ENCODE measurements at regions not wholly inside any gene's neighbourhood (a gene's known extent, or its start where the extent isn't known, plus 50 kb on each side); places are given as distances from the start of the nearest gene placed in this dataset.

DNA sequence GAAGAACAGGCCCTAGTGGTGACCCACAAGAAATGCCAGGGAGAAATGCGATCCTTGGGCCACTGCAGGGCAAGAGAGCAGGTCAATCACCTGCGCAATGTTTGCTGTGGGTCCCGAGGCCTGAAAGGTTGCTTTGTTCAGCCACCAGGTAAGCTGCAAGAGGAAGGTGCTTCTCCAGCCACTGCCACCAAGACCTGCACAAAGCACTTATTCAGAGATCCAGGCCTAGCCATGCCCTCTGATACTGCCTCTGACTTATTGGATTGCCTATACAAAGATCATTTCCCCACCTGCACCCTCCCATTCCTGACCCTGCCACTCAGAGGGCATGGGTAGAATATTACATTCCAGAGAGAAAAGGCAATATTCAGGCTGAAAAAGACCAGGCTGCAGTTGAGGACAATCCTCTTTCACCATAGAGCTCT lies 349.4 kb upstream of the NFIA start:
- Histone ChIP-seq H3K9me3 (no peaks in the 10 kb centered on the region), H3K27ac (no peak overlapping the region), H3K27me3 (ENCODE audit: insufficient read depth in 3 of 3, low read length in 2 of 3) (no peaks in the 10 kb centered on the region), H3K4me3 (no peak overlapping the region), H3K36me3 (ENCODE audit: insufficient read depth in 1 of 2, low read depth in 1 of 2) (no peaks in the 10 kb centered on the region), H3K4me1 (no peaks in the 10 kb centered on the region)
- TF ChIP-seq, protein P1, sequence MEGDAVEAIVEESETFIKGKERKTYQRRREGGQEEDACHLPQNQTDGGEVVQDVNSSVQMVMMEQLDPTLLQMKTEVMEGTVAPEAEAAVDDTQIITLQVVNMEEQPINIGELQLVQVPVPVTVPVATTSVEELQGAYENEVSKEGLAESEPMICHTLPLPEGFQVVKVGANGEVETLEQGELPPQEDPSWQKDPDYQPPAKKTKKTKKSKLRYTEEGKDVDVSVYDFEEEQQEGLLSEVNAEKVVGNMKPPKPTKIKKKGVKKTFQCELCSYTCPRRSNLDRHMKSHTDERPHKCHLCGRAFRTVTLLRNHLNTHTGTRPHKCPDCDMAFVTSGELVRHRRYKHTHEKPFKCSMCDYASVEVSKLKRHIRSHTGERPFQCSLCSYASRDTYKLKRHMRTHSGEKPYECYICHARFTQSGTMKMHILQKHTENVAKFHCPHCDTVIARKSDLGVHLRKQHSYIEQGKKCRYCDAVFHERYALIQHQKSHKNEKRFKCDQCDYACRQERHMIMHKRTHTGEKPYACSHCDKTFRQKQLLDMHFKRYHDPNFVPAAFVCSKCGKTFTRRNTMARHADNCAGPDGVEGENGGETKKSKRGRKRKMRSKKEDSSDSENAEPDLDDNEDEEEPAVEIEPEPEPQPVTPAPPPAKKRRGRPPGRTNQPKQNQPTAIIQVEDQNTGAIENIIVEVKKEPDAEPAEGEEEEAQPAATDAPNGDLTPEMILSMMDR (IDR thresholded peaks at IDR 0.05), result no peak
- intact Hi-C loops (cut with DNase I), result no loop called here
- WGBS, 3 donors, result 92 to 94% (median 92%) methylated on average over 3 of the region's 3 CpGs
- DNase-seq (no peak), ATAC-seq (no peak)

DNA sequence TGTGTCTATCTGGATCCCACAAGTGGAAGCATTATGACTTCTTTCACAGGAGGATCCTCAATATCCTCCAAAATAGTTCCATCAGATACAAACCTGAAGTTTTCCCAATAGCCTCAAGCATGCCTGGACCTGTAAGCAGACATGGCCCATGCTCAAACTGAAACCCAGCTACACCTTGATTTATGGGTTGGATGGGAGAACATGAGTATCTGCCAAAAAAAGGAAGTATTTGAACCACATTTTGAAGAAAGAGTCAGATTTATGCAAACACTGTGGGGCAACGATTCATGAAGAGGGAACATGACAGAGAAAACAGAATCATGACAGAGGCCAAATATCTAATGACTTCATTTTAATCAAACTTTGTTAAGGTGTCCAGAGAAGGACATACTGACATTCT lies 351.0 kb upstream of the NFIA start:
- H3K4me3 ChIP-seq, result no peak overlapping the region
- H3K4me1 ChIP-seq, result no peaks in the 10 kb centered on the region
- DNase-seq (no peak), ATAC-seq (no peak)
- WGBS, 3 donors, result 76 to 89% (median 80%) methylated on average over 1 of the region's 1 CpG
- H3K27ac ChIP-seq, result no peak overlapping the region
- TF ChIP-seq, protein P1 (IDR thresholded peaks at IDR 0.05), result no peak
- no peaks in the 10 kb centered on the region for H3K36me3 ChIP-seq (ENCODE audit: insufficient read depth in 1 of 2, low read depth in 1 of 2)
- H3K9me3 ChIP-seq, result no peaks in the 10 kb centered on the region
- H3K27me3 ChIP-seq (ENCODE audit: insufficient read depth in 3 of 3, low read length in 2 of 3), result no peaks in the 10 kb centered on the region
- intact Hi-C loops (cut with DNase I), result no loop called here

DNA sequence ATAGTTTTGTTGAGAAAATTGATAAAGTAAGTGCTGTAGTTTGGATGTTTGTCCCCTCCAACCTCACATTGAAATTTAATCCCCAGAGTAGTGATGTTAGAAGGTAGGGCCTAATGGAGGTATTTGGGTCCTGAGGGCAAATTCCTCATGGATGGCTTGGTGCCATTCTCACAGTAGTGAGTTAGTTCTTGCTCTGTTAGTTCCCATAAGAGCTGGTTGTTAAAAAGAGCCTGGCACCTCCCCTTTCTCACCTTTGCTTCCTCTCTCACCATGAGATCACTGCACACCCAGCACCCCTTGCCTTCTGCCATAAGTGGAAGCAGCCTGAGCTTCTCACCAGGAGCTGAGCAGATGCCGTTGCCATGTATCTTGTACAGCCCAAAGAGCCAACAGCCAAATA lies 354.8 kb upstream of the NFIA start:
- Histone ChIP-seq H3K9me3 (no peaks in the 10 kb centered on the region), H3K27me3 (ENCODE audit: insufficient read depth in 3 of 3, low read length in 2 of 3) (no peaks in the 10 kb centered on the region), H3K4me3 (no peak overlapping the region), H3K4me1 (no peaks in the 10 kb centered on the region), H3K27ac (no peak overlapping the region), H3K36me3 (ENCODE audit: insufficient read depth in 1 of 2, low read depth in 1 of 2) (no peaks in the 10 kb centered on the region)
- ATAC-seq (no peak), DNase-seq (no peak)
- WGBS, 3 donors, result 96 to 100% (median 100%) methylated on average over 1 of the region's 1 CpG
- intact Hi-C loops (cut with DNase I), result no loop called here
- TF ChIP-seq, protein P1 (IDR thresholded peaks at IDR 0.05), result no peak

DNA sequence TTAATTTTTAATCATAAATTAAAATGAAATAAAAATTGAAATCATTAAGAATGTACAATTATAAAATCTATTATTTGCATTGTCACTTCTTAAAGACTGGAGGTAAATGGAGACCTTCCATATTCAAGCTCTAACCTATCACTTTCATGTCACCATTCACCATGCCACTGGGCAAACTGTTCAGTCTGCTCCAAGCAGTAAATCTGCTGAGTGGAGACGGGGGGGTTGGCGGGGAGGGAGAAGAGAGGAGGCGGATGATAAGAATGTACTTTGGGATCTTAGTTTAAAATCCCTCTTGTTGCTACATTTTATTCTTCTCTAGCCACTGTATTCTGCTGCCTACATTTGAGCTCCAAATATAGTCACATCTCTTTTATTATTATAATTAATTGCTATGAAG lies 365.9 kb upstream of the NFIA start:
- DNase-seq, result no peak
- peaks cover under 1% of the 10 kb centered on the region for H3K9me3 ChIP-seq
- TF ChIP-seq, protein P1 (IDR thresholded peaks at IDR 0.05), result no peak
- H3K27ac ChIP-seq, result no peak overlapping the region
- H3K4me3 ChIP-seq, result no peak overlapping the region
- ATAC-seq, result no peak
- H3K36me3 ChIP-seq (ENCODE audit: insufficient read depth in 1 of 2, low read depth in 1 of 2), result no peaks in the 10 kb centered on the region
- no peaks in the 10 kb centered on the region for H3K27me3 ChIP-seq (ENCODE audit: insufficient read depth in 3 of 3, low read length in 2 of 3)
- intact Hi-C loops (cut with DNase I), result no loop called here
- WGBS, 3 donors, result 78 to 90% (median 78%) methylated on average over 3 of the region's 3 CpGs
- no peaks in the 10 kb centered on the region for H3K4me1 ChIP-seq

DNA sequence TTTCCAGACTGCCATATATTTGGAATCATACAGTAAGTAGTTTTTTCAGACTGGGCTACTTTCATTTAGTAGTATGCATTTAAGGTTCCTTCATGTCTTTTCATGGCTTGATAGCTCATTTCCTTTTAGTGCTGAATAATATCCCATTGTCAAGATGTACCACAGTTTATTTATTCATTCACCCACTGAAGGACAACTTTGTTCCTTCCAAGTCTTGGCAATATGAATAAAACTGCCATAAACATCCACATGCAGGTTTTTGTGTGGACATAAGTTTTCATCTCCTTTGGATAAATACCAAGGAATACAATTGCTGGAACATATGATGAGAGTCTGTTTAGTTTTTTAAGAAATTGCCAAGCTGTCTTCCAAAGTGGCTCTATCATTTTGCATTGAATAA lies 366.4 kb upstream of the NFIA start:
- Histone ChIP-seq H3K36me3 (ENCODE audit: insufficient read depth in 1 of 2, low read depth in 1 of 2) (no peaks in the 10 kb centered on the region), H3K27me3 (ENCODE audit: insufficient read depth in 3 of 3, low read length in 2 of 3) (no peaks in the 10 kb centered on the region), H3K4me1 (no peaks in the 10 kb centered on the region), H3K4me3 (no peak overlapping the region), H3K9me3 (peaks cover 6% of the 10 kb centered on the region), H3K27ac (no peak overlapping the region)
- ATAC-seq, result no peak
- intact Hi-C loops (cut with DNase I), result no loop called here
- no peak for DNase-seq
- TF ChIP-seq, protein P1 (IDR thresholded peaks at IDR 0.05), result no peak

Data from psoas muscle (tissue), 7 donors.